ENCODE measurements at regions not wholly inside any gene's neighbourhood (a gene's known extent, or its start where the extent isn't known, plus 50 kb on each side); places are given as distances from the start of the nearest gene placed in this dataset.

DNA sequence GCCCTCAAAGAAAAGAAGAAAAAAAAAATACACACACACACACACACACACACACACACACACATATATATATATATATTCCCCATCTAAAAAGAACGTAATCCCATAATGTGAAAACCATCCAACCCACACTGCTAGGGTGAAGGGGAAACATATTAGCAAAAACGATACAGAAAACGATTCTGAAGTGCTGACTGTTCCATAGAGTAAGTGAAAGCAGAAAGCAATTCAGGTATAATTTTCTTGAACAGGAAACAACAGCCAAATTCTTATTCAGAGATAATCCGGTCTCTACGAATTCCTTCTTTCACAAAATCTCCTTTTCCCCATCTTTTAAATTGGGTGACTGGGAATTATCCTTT is 393.5 kb downstream of the NOVA1 start:
- Histone ChIP-seq H3K27me3 (ENCODE audit: insufficient read depth) (peaks cover 61% of the 10 kb centered on the region), H3K9me3 (no peaks in the 10 kb centered on the region), H3K4me3 (ENCODE audit: low read depth in 2 of 2, low read length in 1 of 2) (peak overlapping the region in 1 of 2 experiments; percentile 50; a peak in 1 of 4 replicates), H2AFZ (ENCODE audit: low read depth) (peak overlapping the region; percentile 78), H3F3A (replicated peaks; ENCODE audit: insufficient read depth) (peaks cover 11% of the 10 kb centered on the region), H3K4me2 (peak overlapping the region; percentile 73), H3K79me2 (ENCODE audit: insufficient read depth) (no peaks in the 10 kb centered on the region), H4K20me1 (ENCODE audit: insufficient read depth) (no peaks in the 10 kb centered on the region), H3K27ac (ENCODE audit: low read depth in 2 of 2, low read length in 1 of 2) (no peak overlapping the region), H3K4me1 (ENCODE audit: control insufficient read depth in 1 of 2, insufficient read depth in 2 of 2, low read depth in 1 of 2, low read length in 1 of 2) (no peaks in the 10 kb centered on the region; a peak in 1 of 4 replicates), H3K9me2 (no peaks in the 10 kb centered on the region), H3K9ac (no peak overlapping the region), H3K36me3 (replicated peaks in 1 of 2; ENCODE audit: control insufficient read depth in 1 of 2, insufficient read depth in 2 of 2, low read length in 1 of 2) (no peaks in the 10 kb centered on the region)
- WGBS (ENCODE audit: low lambda C conversion rate) = 12% methylated on average over 5 of the region's 5 CpGs
- no peak for DNase-seq
- ChIA-PET CTCF (no interaction called here), POLR2A (no interaction called here)
- no peak for TF ChIP-seq RAD21 (IDR thresholded peaks at IDR 0.05; ENCODE audit: low read length)
- TF ChIP-seq MEF2A (IDR thresholded peaks at IDR 0.05; ENCODE audit: borderline replicate concordance, low read depth) = no peak
- no peak for TF ChIP-seq FOXM1 (IDR thresholded peaks at IDR 0.05; ENCODE audit: low read depth)
- no peak for TF ChIP-seq SIN3A (IDR thresholded peaks at IDR 0.05; ENCODE audit: borderline replicate concordance, low read depth, low read length)
- TF ChIP-seq, protein P1, sequence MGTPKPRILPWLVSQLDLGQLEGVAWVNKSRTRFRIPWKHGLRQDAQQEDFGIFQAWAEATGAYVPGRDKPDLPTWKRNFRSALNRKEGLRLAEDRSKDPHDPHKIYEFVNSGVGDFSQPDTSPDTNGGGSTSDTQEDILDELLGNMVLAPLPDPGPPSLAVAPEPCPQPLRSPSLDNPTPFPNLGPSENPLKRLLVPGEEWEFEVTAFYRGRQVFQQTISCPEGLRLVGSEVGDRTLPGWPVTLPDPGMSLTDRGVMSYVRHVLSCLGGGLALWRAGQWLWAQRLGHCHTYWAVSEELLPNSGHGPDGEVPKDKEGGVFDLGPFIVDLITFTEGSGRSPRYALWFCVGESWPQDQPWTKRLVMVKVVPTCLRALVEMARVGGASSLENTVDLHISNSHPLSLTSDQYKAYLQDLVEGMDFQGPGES (IDR thresholded peaks at IDR 0.05; ENCODE audit: low read depth, low read length) = no peak
- TF ChIP-seq TAF1 (IDR thresholded peaks at IDR 0.05; ENCODE audit: borderline replicate concordance, low read depth, low read length) = no peak
- TF ChIP-seq, protein P2, sequence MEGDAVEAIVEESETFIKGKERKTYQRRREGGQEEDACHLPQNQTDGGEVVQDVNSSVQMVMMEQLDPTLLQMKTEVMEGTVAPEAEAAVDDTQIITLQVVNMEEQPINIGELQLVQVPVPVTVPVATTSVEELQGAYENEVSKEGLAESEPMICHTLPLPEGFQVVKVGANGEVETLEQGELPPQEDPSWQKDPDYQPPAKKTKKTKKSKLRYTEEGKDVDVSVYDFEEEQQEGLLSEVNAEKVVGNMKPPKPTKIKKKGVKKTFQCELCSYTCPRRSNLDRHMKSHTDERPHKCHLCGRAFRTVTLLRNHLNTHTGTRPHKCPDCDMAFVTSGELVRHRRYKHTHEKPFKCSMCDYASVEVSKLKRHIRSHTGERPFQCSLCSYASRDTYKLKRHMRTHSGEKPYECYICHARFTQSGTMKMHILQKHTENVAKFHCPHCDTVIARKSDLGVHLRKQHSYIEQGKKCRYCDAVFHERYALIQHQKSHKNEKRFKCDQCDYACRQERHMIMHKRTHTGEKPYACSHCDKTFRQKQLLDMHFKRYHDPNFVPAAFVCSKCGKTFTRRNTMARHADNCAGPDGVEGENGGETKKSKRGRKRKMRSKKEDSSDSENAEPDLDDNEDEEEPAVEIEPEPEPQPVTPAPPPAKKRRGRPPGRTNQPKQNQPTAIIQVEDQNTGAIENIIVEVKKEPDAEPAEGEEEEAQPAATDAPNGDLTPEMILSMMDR (IDR thresholded peaks at IDR 0.05) = no peak
- TF ChIP-seq, protein P3, sequence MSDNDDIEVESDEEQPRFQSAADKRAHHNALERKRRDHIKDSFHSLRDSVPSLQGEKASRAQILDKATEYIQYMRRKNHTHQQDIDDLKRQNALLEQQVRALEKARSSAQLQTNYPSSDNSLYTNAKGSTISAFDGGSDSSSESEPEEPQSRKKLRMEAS (IDR thresholded peaks at IDR 0.05; ENCODE audit: low read depth) = no peak
- TF ChIP-seq FOSL2 (IDR thresholded peaks at IDR 0.05; ENCODE audit: borderline replicate concordance, low read depth) = no peak
- no peak for TF ChIP-seq EZH2phosphoT487 (IDR thresholded peaks at IDR 0.05; ENCODE audit: borderline replicate concordance, low read depth)
- no peak for TF ChIP-seq MXI1 (IDR thresholded peaks at IDR 0.05; ENCODE audit: low read depth, low read length)
- TF ChIP-seq, protein P4, sequence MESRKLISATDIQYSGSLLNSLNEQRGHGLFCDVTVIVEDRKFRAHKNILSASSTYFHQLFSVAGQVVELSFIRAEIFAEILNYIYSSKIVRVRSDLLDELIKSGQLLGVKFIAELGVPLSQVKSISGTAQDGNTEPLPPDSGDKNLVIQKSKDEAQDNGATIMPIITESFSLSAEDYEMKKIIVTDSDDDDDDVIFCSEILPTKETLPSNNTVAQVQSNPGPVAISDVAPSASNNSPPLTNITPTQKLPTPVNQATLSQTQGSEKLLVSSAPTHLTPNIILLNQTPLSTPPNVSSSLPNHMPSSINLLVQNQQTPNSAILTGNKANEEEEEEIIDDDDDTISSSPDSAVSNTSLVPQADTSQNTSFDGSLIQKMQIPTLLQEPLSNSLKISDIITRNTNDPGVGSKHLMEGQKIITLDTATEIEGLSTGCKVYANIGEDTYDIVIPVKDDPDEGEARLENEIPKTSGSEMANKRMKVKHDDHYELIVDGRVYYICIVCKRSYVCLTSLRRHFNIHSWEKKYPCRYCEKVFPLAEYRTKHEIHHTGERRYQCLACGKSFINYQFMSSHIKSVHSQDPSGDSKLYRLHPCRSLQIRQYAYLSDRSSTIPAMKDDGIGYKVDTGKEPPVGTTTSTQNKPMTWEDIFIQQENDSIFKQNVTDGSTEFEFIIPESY (IDR thresholded peaks at IDR 0.05; ENCODE audit: borderline replicate concordance, low read depth) = no peak
- no peak for TF ChIP-seq POLR2AphosphoS5 (IDR thresholded peaks at IDR 0.05; ENCODE audit: low read depth, low read length)
- TF ChIP-seq JUND (IDR thresholded peaks at IDR 0.05) = no peak
- TF ChIP-seq, protein P5, sequence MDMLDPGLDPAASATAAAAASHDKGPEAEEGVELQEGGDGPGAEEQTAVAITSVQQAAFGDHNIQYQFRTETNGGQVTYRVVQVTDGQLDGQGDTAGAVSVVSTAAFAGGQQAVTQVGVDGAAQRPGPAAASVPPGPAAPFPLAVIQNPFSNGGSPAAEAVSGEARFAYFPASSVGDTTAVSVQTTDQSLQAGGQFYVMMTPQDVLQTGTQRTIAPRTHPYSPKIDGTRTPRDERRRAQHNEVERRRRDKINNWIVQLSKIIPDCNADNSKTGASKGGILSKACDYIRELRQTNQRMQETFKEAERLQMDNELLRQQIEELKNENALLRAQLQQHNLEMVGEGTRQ (IDR thresholded peaks at IDR 0.05; ENCODE audit: borderline replicate concordance, low read depth, low read length) = no peak

Data from SK-N-SH (cell line).